GM18868 (cell line): ENCODE measurements at regions not wholly inside any gene's neighbourhood (a gene's known extent, or its start where the extent isn't known, plus 50 kb on each side); places are given as distances from the start of the nearest gene placed in this dataset.
A peak's percentile ranks its signal among the peaks of the same experiment; 100 is the strongest.

Experiments
- ATAC-seq: cut with Tn5 transposase; IDR thresholded peaks from one replicate; pipeline ENCODE4 v1.9.1; 2021; ENCODE audit warnings: mild to moderate bottlenecking, moderate library complexity; ENCODE audit not compliant: unreplicated experiment

DNA sequence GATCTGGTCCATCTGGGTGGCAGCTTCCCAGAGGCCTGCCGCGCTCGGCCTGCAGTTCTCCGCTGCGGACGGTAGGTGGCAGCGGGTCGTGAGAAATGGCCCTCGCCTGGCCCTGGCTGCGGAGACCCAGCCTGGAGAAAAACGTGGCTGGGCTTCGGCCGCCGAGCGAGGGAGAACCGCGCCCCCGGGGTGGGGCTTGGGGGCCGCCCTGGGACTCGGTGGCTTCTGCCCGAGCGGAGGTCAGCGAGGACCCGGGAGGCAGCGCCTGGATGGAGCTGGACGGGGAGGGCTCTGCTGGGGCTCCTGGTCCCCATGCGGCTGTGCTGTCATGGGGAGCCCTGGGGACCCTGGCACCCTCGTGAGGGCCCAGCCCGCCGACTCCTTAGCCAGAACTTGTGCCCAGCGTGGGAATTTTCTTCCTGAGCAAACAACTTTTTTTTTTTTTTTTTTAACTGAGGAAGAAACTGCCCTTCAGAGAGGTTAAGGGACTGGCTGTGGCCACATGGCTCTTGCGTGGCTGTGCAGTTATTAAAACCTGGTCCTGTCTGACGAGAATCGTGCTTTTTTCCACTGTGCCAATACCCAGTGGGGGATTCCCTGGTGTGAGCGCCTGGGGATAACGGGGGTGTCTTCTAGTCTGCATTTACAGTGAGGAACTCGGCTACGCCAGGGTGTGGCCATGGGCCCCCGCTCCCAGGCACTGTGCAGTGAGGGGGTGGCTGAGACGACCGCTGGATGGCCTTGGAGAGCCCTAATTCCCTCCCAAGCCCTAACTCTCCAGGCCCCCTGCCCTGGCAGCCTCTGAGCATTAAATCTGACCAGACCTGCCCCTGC is 535.6 kb downstream of the INSC start:
- ATAC-seq = peak; percentile 98

DNA sequence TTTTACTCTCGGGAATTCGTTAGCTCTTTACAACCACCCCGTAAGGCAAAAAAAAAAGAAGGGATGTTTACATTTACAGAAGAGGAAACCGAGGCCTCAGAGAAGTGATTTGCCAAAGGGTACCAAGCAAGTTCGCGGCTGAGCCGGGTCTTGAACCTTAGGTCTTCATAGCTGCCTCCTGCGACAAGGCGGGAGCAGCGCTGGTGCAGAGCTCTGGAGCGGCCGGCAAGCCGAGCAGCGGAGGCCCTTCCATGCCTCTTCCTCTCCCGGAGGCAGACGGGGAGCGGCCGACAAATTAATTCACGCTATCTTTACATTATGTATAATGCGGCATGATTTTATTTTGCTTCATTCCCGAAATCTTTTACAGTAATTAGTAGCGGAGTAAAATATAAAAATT is 536.3 kb downstream of the INSC start:
- no peak for ATAC-seq

DNA sequence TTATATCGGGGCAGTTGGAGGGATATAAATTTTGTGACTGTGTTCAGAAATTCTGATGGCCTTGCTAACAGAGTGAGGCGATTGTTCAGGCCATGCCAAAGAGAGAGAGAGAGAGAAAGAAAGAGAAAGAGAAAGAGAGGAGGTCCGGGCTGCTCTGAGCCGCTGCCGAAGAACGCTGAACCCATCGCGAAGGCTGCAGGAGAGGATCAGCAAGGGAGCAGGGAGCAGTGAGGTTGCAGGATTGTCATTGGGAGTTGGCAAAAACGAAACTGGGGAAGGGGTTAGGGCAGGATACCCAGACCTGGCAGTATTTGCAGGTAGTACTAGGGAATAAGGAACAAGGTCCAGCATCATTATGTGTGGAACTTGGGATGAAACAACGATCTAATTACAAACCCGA is 537.1 kb downstream of the INSC start:
- ATAC-seq = no peak

DNA sequence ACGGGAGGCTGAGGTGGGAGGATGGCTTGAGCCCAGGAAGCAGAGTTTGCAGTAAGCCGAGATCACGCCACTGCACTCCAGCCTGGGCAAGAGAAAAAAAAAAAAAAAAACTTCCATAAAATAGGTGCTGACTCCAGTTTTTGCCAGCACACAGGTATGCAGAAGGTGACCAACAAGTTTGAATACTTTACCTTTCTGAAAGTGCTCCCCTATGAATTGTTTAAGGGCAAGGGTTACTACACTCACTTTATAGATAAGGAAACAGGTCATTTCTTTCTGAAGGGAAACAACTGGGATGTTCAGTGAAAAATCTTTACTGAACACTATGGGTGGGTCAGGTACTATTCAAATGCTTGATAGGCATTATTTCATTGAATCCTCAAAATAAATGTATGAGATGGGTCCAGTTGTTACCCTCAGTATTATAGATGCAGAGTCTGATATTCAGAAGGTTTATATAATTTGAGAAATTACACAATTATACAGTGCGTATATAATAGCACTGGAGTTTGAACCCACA is 538.5 kb downstream of the INSC start:
- ATAC-seq = no peak

DNA sequence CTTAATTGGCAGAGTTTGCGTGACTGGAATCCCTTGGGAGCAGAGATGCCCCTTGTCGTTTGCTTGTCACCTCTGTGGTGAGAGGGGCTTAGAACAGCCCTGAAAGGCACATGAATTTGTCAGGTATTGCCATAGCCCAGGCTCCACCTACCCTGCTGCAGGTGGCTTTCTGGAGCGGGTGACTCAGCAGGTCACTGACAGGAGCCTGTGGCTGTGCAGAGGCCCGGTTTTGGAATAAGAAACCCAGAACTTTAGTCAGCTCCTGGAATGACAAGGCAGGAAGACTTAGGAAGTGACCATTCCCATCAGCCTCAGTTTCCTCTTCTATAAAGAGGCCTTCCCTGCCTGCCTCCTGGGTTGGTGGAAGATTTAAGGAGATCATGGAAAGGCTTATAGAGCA is 539.7 kb downstream of the INSC start:
- no peak for ATAC-seq

DNA sequence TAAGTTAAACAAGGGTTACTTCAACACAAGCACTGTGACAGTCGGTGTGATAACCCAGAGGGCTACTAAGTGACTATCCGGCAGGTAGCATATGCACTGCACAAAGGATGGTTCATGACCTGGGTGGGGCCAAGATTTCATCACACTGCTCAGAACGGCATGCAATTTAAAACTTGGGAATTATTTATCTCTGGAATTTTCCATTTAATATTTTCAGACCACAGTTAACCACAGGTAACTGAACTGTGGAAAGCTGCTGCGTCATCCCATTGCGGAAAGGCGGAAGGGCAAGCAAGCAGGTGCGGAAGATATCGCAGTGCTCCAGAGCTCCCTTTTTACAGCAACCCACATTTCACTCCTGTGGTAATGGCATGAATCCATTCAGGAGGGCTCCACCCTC is 540.8 kb downstream of the INSC start:
- no peak for ATAC-seq

DNA sequence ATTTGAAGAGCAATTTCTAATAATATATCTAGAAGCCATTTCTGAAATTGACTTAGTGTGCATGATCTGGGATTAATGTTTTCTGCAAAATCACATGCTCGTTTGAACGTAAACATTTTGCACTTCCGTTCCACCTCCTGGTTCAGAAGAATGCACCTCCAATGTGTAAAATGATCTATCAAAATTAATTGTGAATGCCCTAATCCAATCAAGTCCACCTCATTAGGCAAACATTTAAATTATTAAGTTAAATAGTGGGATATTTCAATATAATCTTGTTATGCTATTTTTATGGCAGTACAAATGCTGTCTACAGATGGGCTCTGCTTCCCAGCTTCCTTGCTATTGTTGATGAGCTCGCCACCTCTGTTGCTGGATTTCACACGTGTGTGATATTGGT is 542.5 kb downstream of the INSC start:
- ATAC-seq = no peak

DNA sequence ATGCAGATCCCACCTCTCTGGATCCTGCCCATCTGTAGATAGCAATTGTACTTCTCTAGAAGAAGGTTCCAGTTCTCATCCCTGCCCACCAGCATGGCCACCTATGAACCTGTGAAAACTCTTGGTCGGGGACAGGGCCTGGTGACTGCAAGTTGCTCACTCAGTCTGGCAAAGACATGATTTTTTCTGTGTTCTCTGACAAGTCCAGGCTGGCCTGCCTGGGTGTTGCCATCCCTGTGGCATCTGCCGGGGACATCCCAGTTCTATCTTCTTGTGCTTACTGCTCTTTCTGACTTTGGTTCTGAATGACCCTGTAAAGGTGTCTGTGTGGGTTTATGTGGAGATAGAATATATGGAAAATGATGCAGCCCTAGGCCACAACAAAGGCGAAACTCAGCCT is 545.8 kb downstream of the INSC start:
- ATAC-seq = no peak

DNA sequence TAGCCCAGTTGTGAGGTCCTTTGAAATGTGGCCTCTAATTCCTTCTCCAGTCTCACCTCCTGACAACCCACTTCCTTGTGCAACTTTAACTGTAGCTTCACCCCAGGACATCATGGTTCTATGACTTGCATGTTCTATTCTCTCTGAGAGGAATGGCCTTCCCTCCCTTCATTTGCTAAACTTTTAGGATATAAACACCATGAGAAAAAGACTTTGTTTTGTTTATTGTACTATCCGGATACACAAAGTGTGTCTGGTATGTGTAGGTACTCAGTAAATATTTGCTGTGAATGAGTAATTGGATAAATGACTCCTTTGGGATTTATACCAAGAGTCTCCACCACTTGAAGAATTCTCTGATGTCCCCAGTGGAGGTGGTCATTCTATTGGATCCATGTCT is 547.6 kb downstream of the INSC start:
- no peak for ATAC-seq

DNA sequence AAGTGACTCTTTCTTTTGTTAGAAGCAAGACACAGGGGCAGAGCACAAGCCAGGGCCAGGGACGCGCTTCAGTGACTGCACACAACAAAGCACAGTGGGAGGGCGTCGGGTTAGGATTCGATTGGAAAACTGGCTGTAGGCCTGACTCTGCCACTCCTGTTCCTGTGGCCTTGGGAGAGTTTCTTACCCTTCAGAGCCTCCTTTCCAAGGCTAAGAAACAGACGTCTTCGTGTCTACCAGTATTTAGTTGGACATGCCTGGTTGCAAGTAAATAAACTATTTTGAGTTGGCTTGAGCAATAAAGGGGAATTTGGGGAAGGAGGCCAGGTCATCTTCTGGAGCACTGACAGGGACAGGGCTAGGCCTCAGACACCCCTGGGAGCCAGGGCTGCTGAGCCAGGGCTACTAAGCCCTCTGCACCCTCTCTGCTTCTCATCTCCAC is 549.1 kb downstream of the INSC start:
- no peak for ATAC-seq

DNA sequence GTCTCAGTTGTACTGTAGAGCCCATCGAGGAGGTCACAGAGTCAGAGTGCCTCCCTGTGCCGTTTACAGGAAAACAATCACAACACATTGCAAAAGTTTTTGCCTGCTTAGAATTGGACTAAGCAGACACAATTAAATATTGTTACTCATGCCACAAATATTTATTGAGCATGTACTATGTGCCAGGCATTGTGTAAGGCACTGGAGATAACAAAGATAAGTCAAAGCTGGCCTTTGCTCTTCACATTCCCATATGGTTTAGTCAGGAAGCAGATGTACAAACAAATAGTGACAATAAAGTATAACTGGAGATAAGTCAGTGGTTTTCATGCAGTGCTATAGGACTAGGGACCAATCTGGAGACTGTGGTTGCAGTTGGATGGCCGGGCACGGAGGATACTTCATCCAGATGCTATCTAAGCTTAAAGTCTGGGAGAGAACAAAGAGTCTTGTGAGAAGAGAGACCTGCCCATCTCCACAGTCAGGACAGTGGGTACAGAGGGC is 550.7 kb downstream of the INSC start:
- ATAC-seq = no peak

DNA sequence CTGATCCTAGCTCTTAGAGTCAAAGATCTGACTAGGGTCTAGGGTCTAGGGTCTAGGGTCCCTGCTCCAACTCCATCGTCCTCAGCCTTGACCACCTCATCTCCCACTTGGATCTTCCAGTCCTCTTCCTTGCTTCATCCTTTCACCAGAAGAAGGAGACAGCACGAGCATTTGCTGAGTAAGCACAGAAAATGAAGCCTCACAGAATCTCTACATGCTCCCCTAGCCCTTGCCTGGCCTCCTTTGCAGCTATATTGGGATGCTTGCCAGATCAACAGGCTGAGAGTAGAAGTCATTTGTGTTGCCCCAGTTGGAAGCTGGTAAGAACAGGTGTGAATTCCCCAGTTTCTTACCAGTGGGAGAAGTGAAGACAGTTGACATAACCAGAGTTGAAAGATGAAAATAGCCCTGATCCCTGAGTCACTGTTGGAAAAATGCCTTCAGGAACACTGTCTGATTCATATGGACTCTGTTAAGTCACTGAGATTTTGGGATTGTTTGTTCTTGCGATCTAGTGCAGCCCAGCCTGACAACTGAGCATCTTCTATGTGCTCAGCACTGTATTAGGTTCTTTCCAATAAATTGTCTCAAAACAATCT is 552.5 kb downstream of the INSC start:
- no peak for ATAC-seq

DNA sequence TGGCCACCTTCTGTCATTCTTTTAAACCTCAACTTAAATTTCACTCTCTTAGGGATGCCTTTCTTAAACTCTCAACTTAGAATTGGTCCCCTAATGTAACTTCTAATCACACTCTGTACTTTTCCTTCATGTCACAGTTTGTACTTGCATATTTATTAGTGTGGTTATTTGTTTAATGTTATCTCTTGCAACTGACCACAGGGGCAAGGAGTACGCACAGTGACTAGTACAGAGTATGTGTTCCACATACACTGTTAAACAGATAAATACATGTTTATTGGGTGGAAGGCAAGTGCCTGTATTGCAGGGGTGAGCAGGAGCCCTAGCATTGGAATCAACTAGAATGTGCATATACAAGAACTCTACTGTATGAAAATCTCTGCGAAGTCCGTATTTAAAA is 554.0 kb downstream of the INSC start:
- no peak for ATAC-seq

DNA sequence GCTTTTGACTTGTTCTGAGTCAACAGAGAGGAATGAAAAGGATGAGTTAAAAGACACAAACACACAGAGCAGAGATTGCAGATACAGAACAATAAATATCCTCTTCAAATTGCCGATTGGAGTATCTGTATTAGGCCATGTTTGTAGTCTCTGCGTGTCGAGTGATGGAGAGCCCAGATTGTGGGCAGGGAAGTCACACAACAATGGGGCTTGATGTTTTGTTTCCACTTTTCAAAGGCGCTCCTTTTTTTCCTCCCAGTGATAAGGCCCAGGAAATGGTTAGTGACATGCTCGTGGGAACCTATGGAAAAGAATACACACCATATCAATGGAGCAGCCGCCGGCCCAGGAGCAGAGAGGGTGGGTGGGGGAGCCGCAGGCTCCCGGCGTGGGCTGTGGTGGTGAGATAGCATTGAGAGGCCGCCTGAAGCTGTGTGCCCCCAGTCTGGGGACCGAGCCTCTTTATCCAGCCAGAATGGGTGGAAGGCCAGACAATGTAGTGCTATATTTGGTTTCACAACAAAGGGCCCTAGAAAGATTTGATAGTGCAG is 555.9 kb downstream of the INSC start:
- ATAC-seq = no peak

DNA sequence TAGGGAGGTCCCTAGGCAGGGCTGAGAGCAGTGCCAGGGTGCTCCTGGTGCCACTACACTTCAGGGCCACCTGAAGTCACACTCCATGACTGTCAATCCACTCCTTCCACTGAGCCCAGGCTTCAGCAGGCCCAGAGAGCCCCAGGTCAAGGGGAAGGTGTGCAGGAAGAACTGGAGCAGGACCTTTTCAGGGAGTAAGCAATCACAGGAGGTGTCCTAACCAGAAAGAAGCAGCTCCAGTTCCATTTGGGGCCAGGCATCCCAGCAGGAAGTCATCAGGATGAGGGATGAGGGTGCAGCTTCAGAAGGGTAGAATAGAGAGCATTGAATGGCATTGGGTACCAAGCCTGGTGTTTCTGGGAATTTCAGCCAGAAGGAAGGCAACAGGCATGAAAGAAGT is 556.5 kb downstream of the INSC start:
- ATAC-seq = no peak

DNA sequence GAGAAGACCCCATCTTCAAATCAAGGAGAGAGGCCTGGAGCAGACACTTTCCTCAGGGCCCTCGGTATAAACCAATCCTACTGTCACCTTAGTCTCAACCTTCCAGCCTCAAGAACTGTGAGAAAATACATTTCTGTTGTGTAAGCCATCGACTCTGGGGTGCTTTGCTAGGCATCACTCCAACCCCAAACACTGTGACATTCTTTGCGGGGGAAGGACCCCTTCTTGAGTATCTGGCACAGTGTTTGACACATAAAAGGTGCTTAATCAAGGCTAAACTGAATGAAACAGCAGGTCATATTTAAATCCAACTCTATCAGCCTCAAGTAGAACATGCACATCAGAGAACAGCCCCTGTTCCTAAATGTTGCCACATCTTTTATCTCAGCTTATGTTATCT is 558.1 kb downstream of the INSC start:
- ATAC-seq = no peak

DNA sequence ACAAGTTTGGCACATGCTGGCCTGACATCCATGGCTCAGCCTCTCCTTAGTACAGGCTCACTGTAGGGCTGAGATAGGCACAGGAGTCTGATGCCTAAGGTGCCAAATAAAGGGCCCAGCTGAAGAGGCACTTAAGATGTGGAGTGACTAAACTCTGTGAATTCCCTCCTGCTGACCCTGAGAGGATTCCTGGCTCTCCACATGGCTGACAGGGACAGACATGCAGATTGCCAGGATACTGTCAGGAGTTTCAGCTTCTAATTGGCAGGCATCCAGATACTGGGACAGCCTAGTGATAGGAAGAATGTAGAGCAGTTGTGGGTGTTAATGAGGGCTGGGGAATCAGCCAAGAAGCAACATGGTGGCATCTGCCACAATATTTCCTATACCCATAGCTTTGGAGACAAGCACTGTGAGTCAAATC is 558.7 kb downstream of the INSC start:
- no peak for ATAC-seq

DNA sequence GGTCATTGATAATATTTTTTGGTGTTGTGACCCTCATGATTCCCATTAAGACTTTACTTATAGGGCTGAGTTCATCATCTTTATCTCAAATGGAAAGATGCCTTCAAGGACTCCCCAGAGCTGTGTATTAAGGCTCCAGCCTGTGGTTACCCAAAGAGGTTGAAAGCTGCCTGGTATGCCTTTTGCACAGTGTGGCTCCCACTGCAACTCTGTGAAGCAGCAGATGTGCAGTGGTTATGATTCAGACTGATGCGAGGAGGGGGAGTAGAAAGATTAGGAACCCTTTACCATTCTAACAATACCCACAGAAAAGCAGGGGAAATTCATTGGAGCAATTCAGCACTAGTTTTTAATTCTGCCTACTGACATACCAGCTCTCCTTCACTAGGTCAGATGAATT is 560.0 kb downstream of the INSC start:
- no peak for ATAC-seq

DNA sequence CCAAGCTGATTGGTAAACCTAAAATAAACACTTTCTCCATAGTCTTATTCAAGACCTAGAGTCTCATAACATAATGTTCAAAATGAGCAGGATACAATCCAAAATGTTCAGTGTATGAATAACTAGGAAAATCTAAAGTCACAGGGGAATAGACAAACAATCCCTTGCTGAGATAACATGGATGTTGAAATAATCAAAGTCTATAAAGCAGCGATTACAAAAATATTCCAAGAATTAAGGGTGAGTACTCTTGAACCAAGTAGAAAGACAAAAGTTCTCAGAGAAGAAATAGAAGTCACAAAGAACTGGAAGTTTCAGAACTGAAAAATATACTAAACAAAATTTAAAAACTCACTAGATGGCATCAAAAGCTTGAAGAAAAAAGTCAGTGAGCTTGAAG is 561.0 kb downstream of the INSC start:
- ATAC-seq = no peak

DNA sequence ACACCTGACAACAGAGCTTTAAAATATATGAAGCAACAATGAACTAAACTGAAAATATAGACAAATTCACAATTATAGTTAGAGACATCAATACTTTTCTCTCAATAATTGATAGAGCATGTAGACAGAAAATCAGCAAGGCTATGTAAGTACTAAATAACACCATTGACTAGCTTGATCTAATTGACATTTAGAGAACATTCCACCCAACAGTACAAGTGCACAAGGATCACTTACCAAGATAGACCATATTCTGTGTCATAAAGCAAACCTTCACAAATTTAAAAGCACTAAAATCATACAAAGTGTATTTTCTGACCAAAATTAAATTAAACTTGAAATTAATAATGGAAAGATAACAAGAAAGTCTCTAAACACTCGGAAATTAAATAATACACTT is 562.5 kb downstream of the INSC start:
- ATAC-seq = no peak

DNA sequence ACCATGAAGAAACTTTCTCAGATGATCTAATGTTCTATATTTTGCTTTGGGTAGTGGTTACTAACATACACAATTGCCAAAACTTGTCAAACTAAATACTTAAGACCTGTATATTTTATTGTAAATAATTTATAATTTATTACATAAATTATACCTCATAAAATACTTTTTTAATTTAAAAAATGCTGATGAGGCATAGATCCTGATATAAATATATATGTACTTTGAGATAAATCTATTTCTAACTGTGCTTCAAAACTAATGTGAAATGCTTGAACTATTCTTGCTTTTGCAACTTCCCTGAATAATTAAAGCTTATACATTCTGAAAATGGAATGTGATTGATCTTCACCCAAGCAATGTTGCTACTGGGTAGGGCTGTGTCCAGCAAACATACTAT is 568.8 kb downstream of the INSC start:
- no peak for ATAC-seq

DNA sequence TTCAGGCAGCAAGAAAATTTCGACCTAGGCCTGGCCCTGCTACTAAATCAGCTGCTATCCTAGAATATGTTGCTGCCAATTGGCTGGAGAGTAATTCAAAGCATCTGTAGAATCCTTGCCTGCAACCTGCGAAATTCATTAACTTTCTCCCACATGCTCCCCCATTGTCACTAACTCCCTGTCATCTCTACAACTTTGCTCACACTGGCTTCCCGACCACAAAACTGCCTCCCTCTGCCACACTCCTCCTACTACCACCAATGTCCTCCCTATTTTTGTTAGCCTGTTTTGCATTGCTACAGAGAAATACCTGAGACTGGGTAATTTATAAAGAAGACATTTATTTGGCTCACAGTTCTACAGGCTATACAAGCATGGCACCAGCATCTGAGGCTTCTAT is 570.6 kb downstream of the INSC start:
- no peak for ATAC-seq
